ENCODE measurements at regions not wholly inside any gene's neighbourhood (a gene's known extent, or its start where the extent isn't known, plus 50 kb on each side); places are given as distances from the start of the nearest gene placed in this dataset.

GRCh38 chr5:107058803-107059202 lies 611.9 kb downstream of the EFNA5 start:
- no peak for DNase-seq (ENCODE audit: unreplicated experiment)
- BruUV-seq (replicated peaks) = no TSS peak
- Mint-ChIP-seq H3K36me3 (ENCODE audit: insufficient read depth, unreplicated experiment) (peaks cover 5% of the 10 kb centered on the region), H3K27me3 (ENCODE audit: insufficient read depth, unreplicated experiment) (no peaks in the 10 kb centered on the region), H3K4me1 (ENCODE audit: insufficient read depth, unreplicated experiment) (peaks cover 14% of the 10 kb centered on the region), H3K27ac (ENCODE audit: low read depth, unreplicated experiment) (no peak overlapping the region), H3K4me3 (ENCODE audit: unreplicated experiment) (no peak overlapping the region), H3K9me3 (ENCODE audit: unreplicated experiment) (no peaks in the 10 kb centered on the region)
- POLR2A ChIA-PET = interaction anchor here (0.5 to 1.2 kb wide), 4 partner anchors 14 to 513 kb away, joined by 3 read pairs; no protein-coding TSS in a partner anchor
- CTCF ChIA-PET = interaction anchor here (0.9 to 1.3 kb wide), 2 partner anchors 9 to 187 kb away, joined by 3 read pairs; no protein-coding TSS in a partner anchor
- TF ChIP-seq CTCF (IDR thresholded peaks at IDR 0.05; ENCODE audit: unreplicated experiment) = no peak
- intact Hi-C loops (cut with micrococcal nuclease) = no loop called here

DNA sequence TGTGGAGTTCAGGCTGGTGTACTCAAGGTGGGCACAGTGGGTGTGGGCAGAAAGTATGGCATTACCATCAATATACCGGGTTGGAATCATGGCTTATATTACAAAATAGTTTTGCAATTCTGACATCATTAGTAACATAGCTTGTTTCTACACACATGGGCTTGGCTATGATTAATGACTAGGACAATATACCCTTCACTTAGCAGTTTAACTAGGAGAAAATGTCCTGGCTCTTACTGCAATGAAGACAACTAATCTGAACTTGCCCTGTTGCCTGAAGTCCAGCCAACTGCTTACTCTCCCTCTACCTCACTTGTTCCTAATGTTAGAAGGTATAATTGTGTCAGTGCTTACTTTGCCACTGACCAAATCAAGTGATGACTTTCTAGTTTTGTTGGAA lies 612.5 kb downstream of the EFNA5 start:
- H3K27me3 Mint-ChIP-seq (ENCODE audit: insufficient read depth, unreplicated experiment) = no peaks in the 10 kb centered on the region
- no peak for TF ChIP-seq CTCF (IDR thresholded peaks at IDR 0.05; ENCODE audit: unreplicated experiment)
- H3K9me3 Mint-ChIP-seq (ENCODE audit: unreplicated experiment) = no peaks in the 10 kb centered on the region
- no peak overlapping the region for H3K4me3 Mint-ChIP-seq (ENCODE audit: unreplicated experiment)
- ChIA-PET CTCF (interaction anchor here (0.6 to 1.3 kb wide), 3 partner anchors 187 to 453 kb away, joined by 3 to 4 read pairs (median 3); no protein-coding TSS in a partner anchor), POLR2A (interaction anchor here (0.6 to 1.2 kb wide), 5 partner anchors 31 to 514 kb away, joined by 3 to 5 read pairs (median 3); no protein-coding TSS in a partner anchor)
- H3K27ac Mint-ChIP-seq (ENCODE audit: low read depth, unreplicated experiment) = peak overlapping the region; percentile 47
- BruUV-seq (replicated peaks) = no TSS peak
- peak; percentile 59 for DNase-seq (ENCODE audit: unreplicated experiment)
- H3K36me3 Mint-ChIP-seq (ENCODE audit: insufficient read depth, unreplicated experiment) = peaks cover 5% of the 10 kb centered on the region
- intact Hi-C loops (cut with micrococcal nuclease) = no loop called here
- peaks cover 14% of the 10 kb centered on the region for H3K4me1 Mint-ChIP-seq (ENCODE audit: insufficient read depth, unreplicated experiment)

DNA sequence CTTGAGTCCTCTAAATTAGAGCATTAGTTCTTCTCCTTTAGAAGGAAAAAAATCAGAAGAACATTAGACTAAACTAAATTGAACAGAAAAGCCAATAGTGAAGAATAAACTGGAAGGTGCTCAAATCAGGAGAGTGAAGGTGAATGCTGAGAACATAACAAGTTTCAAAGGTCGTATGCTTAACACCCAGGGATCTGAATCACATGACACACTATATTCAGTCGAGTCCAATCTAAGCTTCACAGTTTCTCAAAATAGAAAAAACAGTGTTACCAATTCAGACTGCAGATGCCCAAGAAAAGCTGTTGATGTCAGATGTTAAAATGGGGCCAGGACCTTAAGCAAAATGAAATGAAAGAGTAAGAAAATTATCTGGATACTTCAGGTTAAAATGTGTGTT lies 614.5 kb downstream of the EFNA5 start:
- Mint-ChIP-seq H3K9me3 (ENCODE audit: unreplicated experiment) (no peaks in the 10 kb centered on the region), H3K4me3 (ENCODE audit: unreplicated experiment) (no peak overlapping the region), H3K27me3 (ENCODE audit: insufficient read depth, unreplicated experiment) (no peaks in the 10 kb centered on the region), H3K36me3 (ENCODE audit: insufficient read depth, unreplicated experiment) (peaks cover 5% of the 10 kb centered on the region), H3K4me1 (ENCODE audit: insufficient read depth, unreplicated experiment) (peaks cover 14% of the 10 kb centered on the region), H3K27ac (ENCODE audit: low read depth, unreplicated experiment) (no peak overlapping the region)
- BruUV-seq (replicated peaks) = no TSS peak
- ChIA-PET POLR2A (no interaction called here), CTCF (no interaction called here)
- intact Hi-C loops (cut with micrococcal nuclease) = no loop called here
- no peak for TF ChIP-seq CTCF (IDR thresholded peaks at IDR 0.05; ENCODE audit: unreplicated experiment)
- no peak for DNase-seq (ENCODE audit: unreplicated experiment)

- POLR2A ChIA-PET = interaction anchor here (0.7 to 1.2 kb wide), 2 partner anchors 8 to 207 kb away, joined by 3 read pairs; no protein-coding TSS in a partner anchor
- Mint-ChIP-seq H3K4me1 (ENCODE audit: insufficient read depth, unreplicated experiment) (no peaks in the 10 kb centered on the region), H3K36me3 (ENCODE audit: insufficient read depth, unreplicated experiment) (no peaks in the 10 kb centered on the region), H3K27ac (ENCODE audit: low read depth, unreplicated experiment) (no peak overlapping the region), H3K9me3 (ENCODE audit: unreplicated experiment) (no peaks in the 10 kb centered on the region), H3K27me3 (ENCODE audit: insufficient read depth, unreplicated experiment) (no peaks in the 10 kb centered on the region), H3K4me3 (ENCODE audit: unreplicated experiment) (no peak overlapping the region)
- no TSS peak for BruUV-seq (replicated peaks)
- TF ChIP-seq CTCF (IDR thresholded peaks at IDR 0.05; ENCODE audit: unreplicated experiment) = no peak
- CTCF ChIA-PET = no interaction called here
- intact Hi-C loops (cut with micrococcal nuclease) = no loop called here
- DNase-seq (ENCODE audit: unreplicated experiment) = no peak
Measured at GRCh38 chr5:107047048-107047447, 623.7 kb downstream of the EFNA5 start.

All from MCF 10A (cell line).